CD14-positive monocyte (primary cell): ENCODE measurements at regions not wholly inside any gene's neighbourhood (a gene's known extent, or its start where the extent isn't known, plus 50 kb on each side); places are given as distances from the start of the nearest gene placed in this dataset.

ENCODE experiments used
- DNase-seq, 3 donors: peaks; one replicate each; pipeline ENCODE4 v3.0.0-alpha.2; 2011 to 2022
- H2AFZ ChIP-seq: 2 replicates; pipeline ENCODE4 v1.6.0; 2012; ENCODE audit warnings: mild to moderate bottlenecking, low read depth, low read length, inconsistent platforms; ENCODE audit not compliant: insufficient read depth, poor library complexity, severe bottlenecking
- H3K27ac ChIP-seq, 2 donors: 1 replicate in 1 of 2; 2 replicates in 1 of 2; pipeline ENCODE4 v1.5.1; 2012 to 2013; ENCODE audit warnings: low read length in 2 of 2, control low read depth in 1 of 2, inconsistent platforms in 1 of 2, low read depth in 1 of 2, mild to moderate bottlenecking in 1 of 2
- H3K27me3 ChIP-seq, 2 donors: one replicate each; pipeline versions ENCODE4 v1.6.0 to v1.6.1; 2011 to 2013; ENCODE audit warnings: low read length in 2 of 2; ENCODE audit not compliant: control insufficient read depth in 2 of 2, insufficient read depth in 2 of 2
- H3K36me3 ChIP-seq, 2 donors: replicated peaks in 1 of 2; 1 replicate in 1 of 2; 2 replicates in 1 of 2; pipeline versions ENCODE4 v1.5.1 to v1.6.1; 2012 to 2013; ENCODE audit warnings: low read length in 2 of 2, control low read depth in 1 of 2, inconsistent platforms in 1 of 2, mild to moderate bottlenecking in 1 of 2; ENCODE audit not compliant: insufficient read depth in 2 of 2, control insufficient read depth in 1 of 2
- H3K4me1 ChIP-seq, 2 donors: 1 replicate in 1 of 2; 2 replicates in 1 of 2; pipeline versions ENCODE4 v1.5.1 to v1.6.1; 2012 to 2013; ENCODE audit warnings: low read length in 2 of 2, control low read depth in 1 of 2, inconsistent platforms in 1 of 2, mild to moderate bottlenecking in 1 of 2, moderate library complexity in 1 of 2; ENCODE audit not compliant: insufficient read depth in 2 of 2, control insufficient read depth in 1 of 2
- H3K4me2 ChIP-seq: replicated peaks from 2 replicates; pipeline ENCODE3; 2012; ENCODE audit warnings: low read length, moderate library complexity, mild to moderate bottlenecking; ENCODE audit not compliant: poor library complexity, severe bottlenecking; ENCODE audit errors: extremely low read depth
- H3K4me3 ChIP-seq, 3 experiments: fragments of 200-600 bp in 1 of 3; sonication (generic) in 1 of 3; replicated peaks in 1 of 3; 1 replicate in 2 of 3; 2 replicates in 1 of 3; pipeline ENCODE4 v1.5.1; 2011 to 2013; ENCODE audit warnings: low read length in 3 of 3, mild to moderate bottlenecking in 3 of 3, control low read depth in 2 of 3, low read depth in 2 of 3, inconsistent platforms in 1 of 3, moderate library complexity in 1 of 3
- H3K79me2 ChIP-seq: 2 replicates; pipeline ENCODE4 v1.6.0; 2012; ENCODE audit warnings: mild to moderate bottlenecking, control low read depth, inconsistent platforms, low read length, moderate library complexity; ENCODE audit not compliant: insufficient read depth
- H3K9ac ChIP-seq: 2 replicates; pipeline ENCODE4 v1.6.0; 2017; ENCODE audit warnings: low read length, mild to moderate bottlenecking; ENCODE audit not compliant: insufficient read depth, poor library complexity, severe bottlenecking
- H3K9me3 ChIP-seq, 2 donors: replicated peaks in 1 of 2; 1 replicate in 1 of 2; 2 replicates in 1 of 2; pipeline versions ENCODE4 v1.5.1 to v1.6.1; 2012 to 2013; ENCODE audit warnings: low read length in 2 of 2, control low read depth in 1 of 2; ENCODE audit not compliant: control insufficient read depth in 1 of 2, insufficient read depth in 1 of 2
- H4K20me1 ChIP-seq: 2 replicates; pipeline ENCODE4 v1.6.0; 2012; ENCODE audit warnings: mild to moderate bottlenecking, low read length, control low read depth, moderate library complexity; ENCODE audit not compliant: insufficient read depth
- H3K27ac Mint-ChIP-seq, 7 donors: one replicate each; pipeline ENCODE4 v1.8.0; 2020; ENCODE audit warnings: mild to moderate bottlenecking in 7 of 7, mixed read lengths in 7 of 7, moderate library complexity in 6 of 7, inconsistent platforms in 2 of 7
- H3K27me3 Mint-ChIP-seq, 3 donors: one replicate each; pipeline ENCODE4 v1.8.0; 2021 to 2022; ENCODE audit warnings: low read depth in 3 of 3, mild to moderate bottlenecking in 3 of 3, mixed read lengths in 3 of 3, moderate library complexity in 3 of 3, inconsistent platforms in 1 of 3
- H3K36me3 Mint-ChIP-seq, 2 donors: one replicate each; pipeline ENCODE4 v1.8.0; 2020; ENCODE audit warnings: mixed read lengths in 2 of 2, inconsistent platforms in 1 of 2, mild to moderate bottlenecking in 1 of 2
- H3K4me1 Mint-ChIP-seq: one replicate; pipeline ENCODE4 v1.8.0; 2020; ENCODE audit warnings: mild to moderate bottlenecking, mixed read lengths
- H3K4me3 Mint-ChIP-seq, 2 donors: one replicate each; pipeline ENCODE4 v1.8.0; 2020; ENCODE audit warnings: mild to moderate bottlenecking in 2 of 2, mixed read lengths in 2 of 2, moderate library complexity in 1 of 2
- H3K9me3 Mint-ChIP-seq, 7 donors: one replicate each; pipeline ENCODE4 v1.8.0; 2020 to 2022; ENCODE audit warnings: mixed read lengths in 7 of 7, mild to moderate bottlenecking in 6 of 7, moderate library complexity in 6 of 7, inconsistent platforms in 2 of 7
- CTCF ChIP-seq: fragments of 200-600 bp; IDR thresholded peaks from one replicate; pipeline ENCODE4 v1.8.0; 2022; ENCODE audit warnings: antibody characterized with exemption, mild to moderate bottlenecking
- WGBS: methylation state at CpG from one replicate; pipeline ENCODE4 v1.1.5; 2013; ENCODE audit warnings: missing lambda C conversion rate; ENCODE audit not compliant: insufficient coverage; 5-methylcytosine and 5-hydroxymethylcytosine counted together
- intact Hi-C, 2 donors: fragments of 100-400 bp; cut with micrococcal nuclease; formaldehyde crosslinking; loops; one replicate each; pipeline versions ENCODE4 v1.15.0 to v1.15.1; 2023

DNA sequence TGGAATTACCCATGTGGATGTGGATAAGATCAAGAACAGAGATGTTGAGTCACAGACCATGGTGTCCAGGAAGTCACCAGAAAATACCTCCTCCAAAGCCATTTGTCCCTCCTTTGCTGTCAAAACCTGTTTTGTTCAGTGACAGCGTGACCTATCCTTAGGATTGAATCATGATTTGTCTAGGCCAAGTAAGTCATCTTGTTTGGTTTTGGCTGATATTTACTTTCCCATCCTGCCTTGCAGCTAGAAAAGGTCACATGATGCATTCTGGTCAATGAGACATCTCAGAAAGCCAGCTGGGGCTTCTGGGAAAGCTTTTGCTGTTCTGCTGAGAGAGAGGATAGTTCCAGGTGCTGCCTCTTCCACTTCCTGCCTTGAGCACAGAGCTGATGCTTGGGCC lies 225.3 kb upstream of the ZMIZ1 start:
- Histone ChIP-seq H3K9me3 (no peaks in the 10 kb centered on the region), H3K4me1 (no peaks in the 10 kb centered on the region), H2AFZ (no peak overlapping the region), H3K27ac (no peak overlapping the region), H3K4me2 (no peak overlapping the region), H3K36me3 (no peaks in the 10 kb centered on the region), H3K79me2 (no peaks in the 10 kb centered on the region), H4K20me1 (no peaks in the 10 kb centered on the region), H3K4me3 (no peak overlapping the region), H3K27me3 (no peaks in the 10 kb centered on the region), H3K9ac (no peak overlapping the region)
- DNase-seq, result no peak
- Mint-ChIP-seq H3K9me3 (peaks cover 0 to 2% (median 0%) of the 10 kb centered on the region in 7 donors), H3K4me1 (no peaks in the 10 kb centered on the region), H3K27me3 (peaks cover 0 to 2% (median 1%) of the 10 kb centered on the region in 3 donors), H3K36me3 (no peaks in the 10 kb centered on the region), H3K27ac (peak overlapping the region in 1 of 7 donors; percentile 33), H3K4me3 (no peak overlapping the region)
- TF ChIP-seq CTCF, result no peak
- WGBS, result 100% methylated on average over 1 of the region's 1 CpG
- intact Hi-C loops, result no loop called here

DNA sequence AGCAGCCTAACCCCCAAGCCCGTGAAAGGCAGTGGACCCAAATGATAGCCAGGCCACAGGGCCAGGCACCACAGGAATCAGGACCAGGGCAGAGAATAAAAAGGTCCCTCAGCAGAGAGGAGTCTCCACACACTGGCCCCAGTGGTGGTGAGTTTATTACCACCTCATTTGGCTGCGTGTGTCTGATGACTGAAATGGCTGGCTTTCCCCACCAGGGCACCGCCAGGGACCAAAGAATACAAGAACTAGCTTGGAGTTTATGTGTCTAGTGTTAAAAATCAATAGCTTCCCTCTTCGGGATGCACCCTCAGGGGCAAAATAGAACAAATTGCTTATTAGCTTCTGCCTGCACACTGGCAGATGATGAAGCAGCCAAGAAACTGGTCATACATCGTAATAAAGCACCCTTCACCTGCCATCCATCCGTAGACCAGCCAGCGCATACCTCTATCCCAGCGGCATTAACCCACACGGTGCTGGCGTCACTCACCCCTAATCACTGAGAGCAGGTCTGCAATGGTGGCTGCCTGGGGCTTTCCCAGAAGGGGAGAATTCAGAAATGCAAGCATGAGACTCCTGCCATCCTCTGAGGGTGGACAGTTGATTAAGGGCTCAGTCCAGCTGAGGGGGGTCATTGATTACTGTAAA lies 223.7 kb upstream of the ZMIZ1 start:
- DNase-seq, result no peak
- no peaks in the 10 kb centered on the region for H3K79me2 ChIP-seq
- no peak overlapping the region for H3K4me2 ChIP-seq
- H3K27me3 ChIP-seq, result no peaks in the 10 kb centered on the region
- Mint-ChIP-seq H3K4me1 (no peaks in the 10 kb centered on the region), H3K9me3 (peaks cover 0 to 2% (median 0%) of the 10 kb centered on the region in 7 donors), H3K27me3 (peaks cover 0 to 2% (median 2%) of the 10 kb centered on the region in 3 donors), H3K36me3 (no peaks in the 10 kb centered on the region), H3K4me3 (no peak overlapping the region), H3K27ac (no peak overlapping the region)
- H4K20me1 ChIP-seq, result no peaks in the 10 kb centered on the region
- H2AFZ ChIP-seq, result no peak overlapping the region
- TF ChIP-seq CTCF, result no peak
- WGBS, result 74% methylated on average over 5 of the region's 10 CpGs
- H3K36me3 ChIP-seq, result no peaks in the 10 kb centered on the region
- H3K9ac ChIP-seq, result no peak overlapping the region
- H3K4me1 ChIP-seq, result no peaks in the 10 kb centered on the region
- no peak overlapping the region for H3K4me3 ChIP-seq
- intact Hi-C loops, result no loop called here
- no peaks in the 10 kb centered on the region for H3K9me3 ChIP-seq
- no peak overlapping the region for H3K27ac ChIP-seq
